ENCODE measurements at regions not wholly inside any gene's neighbourhood (a gene's known extent, or its start where the extent isn't known, plus 50 kb on each side); places are given as distances from the start of the nearest gene placed in this dataset.
"Not testable (repeated sequence)": the region's sequence is repeated elsewhere in the genome, so short reads cannot be mapped to it uniquely, and the experiment has no call there.

DNA sequence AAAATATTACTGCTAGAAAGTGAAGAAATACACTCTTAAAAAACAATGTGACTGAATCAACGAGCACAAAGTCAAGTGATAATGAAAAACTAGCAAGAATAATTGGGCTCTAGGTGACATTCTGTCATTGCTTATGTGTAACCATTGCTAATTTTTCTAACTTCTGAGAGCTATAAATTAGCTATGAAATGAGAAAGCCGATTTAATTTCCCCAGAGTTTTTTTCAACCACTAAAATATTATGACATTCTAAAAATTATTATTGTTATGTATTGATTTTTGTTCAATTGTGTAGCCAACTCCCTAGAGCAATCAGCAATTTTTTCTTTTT, 458.6 kb upstream of the ATXN8OS start:
- H3K27ac ChIP-seq, result no peak overlapping the region
- H3K27me3 ChIP-seq (replicated peaks), result no peaks in the 10 kb centered on the region
- DNase-seq (ENCODE audit: low read depth in 1 of 2, low spot score in 2 of 2), result no peak
- H3K36me3 ChIP-seq, result no peaks in the 10 kb centered on the region
- H3K4me1 ChIP-seq (replicated peaks), result no peaks in the 10 kb centered on the region
- H3K9me3 ChIP-seq (replicated peaks), result no peaks in the 10 kb centered on the region
- no peak overlapping the region for H3K4me3 ChIP-seq

DNA sequence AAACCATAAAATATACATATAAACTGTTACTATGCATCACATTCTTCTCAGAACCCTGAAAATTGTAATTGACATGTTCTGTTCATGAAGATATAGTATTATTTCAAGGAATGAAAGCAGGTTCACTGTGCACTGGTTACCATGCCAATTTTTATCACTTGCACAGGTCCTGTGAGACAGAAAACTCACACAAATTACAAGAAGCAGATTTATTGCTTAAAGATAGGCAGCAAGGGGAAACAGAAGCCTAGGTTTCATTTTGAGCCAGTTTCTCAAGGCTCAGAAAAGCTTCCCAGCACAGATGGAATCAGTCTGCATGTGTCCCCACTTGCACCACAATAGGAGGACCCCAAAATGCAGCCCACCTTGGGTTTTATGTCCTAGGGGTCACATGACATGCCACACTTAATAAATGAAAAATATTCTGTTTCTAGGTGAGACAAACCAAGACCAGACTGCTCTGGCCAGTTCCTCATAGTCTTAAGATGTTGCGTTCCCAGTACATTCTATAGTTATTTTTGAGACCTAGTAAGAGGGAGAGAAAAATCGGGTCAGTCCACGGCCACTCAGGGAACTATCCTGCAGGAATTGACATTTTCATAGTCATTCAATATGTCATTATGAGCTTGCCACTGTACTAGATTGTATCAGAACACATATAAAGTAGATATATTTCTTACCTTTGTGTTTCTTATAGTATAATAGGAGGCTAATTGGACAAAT, 459.1 kb upstream of the ATXN8OS start:
- H3K27ac ChIP-seq, result no peak overlapping the region
- DNase-seq (ENCODE audit: low read depth in 1 of 2, low spot score in 2 of 2), result no peak
- H3K4me1 ChIP-seq (replicated peaks), result no peaks in the 10 kb centered on the region
- no peaks in the 10 kb centered on the region for H3K36me3 ChIP-seq
- no peak overlapping the region for H3K4me3 ChIP-seq
- no peaks in the 10 kb centered on the region for H3K27me3 ChIP-seq (replicated peaks)
- H3K9me3 ChIP-seq (replicated peaks), result no peaks in the 10 kb centered on the region

DNA sequence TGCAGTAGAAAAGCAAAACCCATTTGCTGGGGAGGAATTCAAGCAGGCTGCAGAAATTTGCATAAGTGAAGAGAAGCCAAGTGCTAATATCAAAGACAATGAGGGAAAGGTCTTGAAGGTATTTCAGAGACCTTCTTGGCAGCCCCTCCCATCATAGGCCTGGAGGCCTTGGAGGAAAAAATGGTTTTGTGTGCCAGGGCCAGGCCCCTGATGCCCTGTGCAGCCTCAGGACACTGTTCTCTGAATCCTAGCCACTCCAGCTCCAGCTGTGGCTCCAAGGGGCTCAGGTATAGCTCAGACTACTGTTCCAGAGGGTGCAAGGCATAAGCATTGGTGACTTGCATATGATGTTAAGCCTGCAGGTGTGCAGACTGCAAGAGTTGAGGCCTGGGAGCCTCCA, 463.2 kb upstream of the ATXN8OS start:
- Histone ChIP-seq H3K9me3 (replicated peaks) (no peaks in the 10 kb centered on the region), H3K27me3 (replicated peaks) (no peaks in the 10 kb centered on the region)

DNA sequence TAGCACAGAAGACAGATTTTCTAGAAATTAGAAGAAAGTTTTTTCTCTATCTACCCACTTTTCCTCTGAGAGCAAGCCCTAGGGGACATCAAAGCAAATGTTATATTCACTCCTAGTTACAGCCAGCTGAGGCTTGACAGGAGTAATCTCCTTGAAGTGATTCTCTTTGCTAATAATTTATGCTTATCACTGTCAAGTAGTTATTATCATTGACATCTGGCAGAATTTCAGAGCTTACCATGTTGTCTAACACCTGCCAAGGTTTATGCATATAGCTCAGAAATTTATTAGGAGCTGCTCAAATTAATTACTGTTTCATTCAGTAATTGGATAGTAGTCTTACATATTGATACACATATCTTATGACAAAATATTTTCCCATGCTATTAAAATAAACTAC, 465.9 kb upstream of the ATXN8OS start:
- H3K27me3 ChIP-seq (replicated peaks), result no peaks in the 10 kb centered on the region
- no peak for DNase-seq (ENCODE audit: low read depth in 1 of 2, low spot score in 2 of 2)

More for the DNA sequence above, 463.2 kb upstream of the ATXN8OS start:
- DNase-seq (ENCODE audit: low read depth in 1 of 2, low spot score in 2 of 2), result no peak
- H3K27ac ChIP-seq, result no peak overlapping the region
- H3K4me1 ChIP-seq (replicated peaks), result no peaks in the 10 kb centered on the region
- no peaks in the 10 kb centered on the region for H3K36me3 ChIP-seq
- H3K4me3 ChIP-seq, result no peak overlapping the region

DNA sequence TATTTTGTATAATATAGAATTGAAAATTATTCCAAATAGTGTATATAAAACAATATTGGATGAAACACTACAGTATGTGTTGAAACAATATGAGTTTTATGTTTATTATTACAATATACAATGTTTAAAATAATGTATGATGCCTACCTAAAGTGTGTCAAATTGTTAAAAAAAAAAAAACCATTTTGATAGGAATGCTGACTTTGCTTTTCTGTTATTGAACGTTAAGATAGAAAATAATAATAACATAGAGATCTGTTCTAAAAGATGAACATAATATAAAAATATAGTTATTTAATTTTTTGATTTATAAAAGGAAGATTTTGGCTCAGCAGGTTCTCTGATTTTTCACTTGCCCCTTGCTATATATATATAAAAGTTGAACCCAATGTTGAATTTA, 474.6 kb upstream of the ATXN8OS start:
- DNase-seq (ENCODE audit: low read depth in 1 of 2, low spot score in 2 of 2), result no peak
- no peak overlapping the region for H3K4me3 ChIP-seq

More for the DNA sequence above, 465.9 kb upstream of the ATXN8OS start:
- Histone ChIP-seq H3K4me1 (replicated peaks) (no peaks in the 10 kb centered on the region), H3K9me3 (replicated peaks) (no peaks in the 10 kb centered on the region; the same call in 1 of the 2 replicates), H3K4me3 (no peak overlapping the region), H3K27ac (no peak overlapping the region), H3K36me3 (no peaks in the 10 kb centered on the region)

DNA sequence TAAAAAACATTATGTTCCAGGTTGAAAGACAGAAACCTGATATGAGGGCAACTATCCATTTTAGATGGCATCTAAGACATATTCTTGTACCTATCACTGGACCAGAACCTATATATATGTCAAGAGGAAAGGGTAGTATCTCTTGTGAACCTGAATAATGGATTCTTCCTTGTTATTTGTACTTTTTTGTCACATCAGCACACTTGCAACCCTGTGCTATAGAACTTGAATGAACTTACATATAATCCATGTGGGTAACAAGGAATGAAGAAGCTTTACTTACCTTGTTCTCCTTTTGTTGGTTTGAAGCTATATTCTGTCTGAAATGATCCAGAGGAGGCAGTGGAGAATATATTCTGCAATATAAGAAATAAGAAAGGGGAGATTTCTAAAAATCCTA, 483.7 kb upstream of the ATXN8OS start:
- Histone ChIP-seq H3K4me3 (no peak overlapping the region), H3K36me3 (no peaks in the 10 kb centered on the region), H3K4me1 (replicated peaks) (no peaks in the 10 kb centered on the region), H3K27ac (no peak overlapping the region), H3K27me3 (replicated peaks) (no peaks in the 10 kb centered on the region), H3K9me3 (replicated peaks) (no peaks in the 10 kb centered on the region)
- DNase-seq (ENCODE audit: low read depth in 1 of 2, low spot score in 2 of 2), result no peak

More for the DNA sequence above, 474.6 kb upstream of the ATXN8OS start:
- Histone ChIP-seq H3K27me3 (replicated peaks) (no peaks in the 10 kb centered on the region), H3K9me3 (replicated peaks) (no peaks in the 10 kb centered on the region), H3K4me1 (replicated peaks) (no peaks in the 10 kb centered on the region), H3K27ac (no peak overlapping the region), H3K36me3 (no peaks in the 10 kb centered on the region)

DNA sequence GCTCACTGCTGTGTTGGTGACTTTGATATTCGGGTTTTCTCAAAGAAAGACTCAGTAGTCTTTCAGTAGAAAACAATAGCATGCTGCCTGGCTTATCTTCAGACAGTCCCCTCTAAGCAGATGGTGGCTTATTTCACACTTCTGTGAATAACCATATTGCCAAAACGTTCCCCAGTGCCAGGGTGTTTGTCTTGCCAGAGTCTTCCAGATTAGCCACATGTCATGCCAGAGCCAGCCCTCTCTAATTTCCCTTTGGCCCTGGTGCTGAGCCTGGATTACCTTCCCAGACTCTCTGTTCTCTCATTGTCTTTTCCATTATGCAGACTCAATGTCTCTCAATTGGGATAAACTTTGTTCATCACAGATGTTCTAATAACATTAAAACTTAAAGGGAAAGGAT, 488.0 kb upstream of the ATXN8OS start:
- Histone ChIP-seq H3K27me3 (replicated peaks) (no peaks in the 10 kb centered on the region), H3K36me3 (no peaks in the 10 kb centered on the region)

DNA sequence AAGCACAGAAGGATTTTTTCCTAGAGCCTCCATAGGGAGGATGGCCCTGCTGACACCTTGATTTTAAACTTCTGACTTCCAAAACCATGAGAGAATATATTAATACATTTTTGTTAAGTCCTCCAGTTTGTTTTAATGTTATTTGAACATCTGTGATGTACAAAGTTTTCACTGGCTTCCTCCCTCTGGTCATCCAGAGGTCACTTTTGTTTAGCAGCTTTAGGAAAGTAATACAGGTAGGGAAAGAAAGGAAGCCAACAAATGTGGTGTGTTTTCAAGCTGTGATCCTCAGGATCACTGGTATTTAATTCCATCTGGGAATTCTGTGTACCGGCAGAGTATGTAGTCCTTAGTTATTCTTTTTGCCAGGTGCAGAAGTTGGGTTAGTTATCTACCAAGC, 488.8 kb upstream of the ATXN8OS start:
- DNase-seq (ENCODE audit: low read depth in 1 of 2, low spot score in 2 of 2), result no peak
- Histone ChIP-seq H3K4me1 (replicated peaks) (no peaks in the 10 kb centered on the region), H3K27me3 (replicated peaks) (no peaks in the 10 kb centered on the region), H3K36me3 (no peaks in the 10 kb centered on the region), H3K4me3 (no peak overlapping the region), H3K9me3 (replicated peaks) (no peaks in the 10 kb centered on the region), H3K27ac (no peak overlapping the region)

More for the DNA sequence above, 488.0 kb upstream of the ATXN8OS start:
- no peak overlapping the region for H3K27ac ChIP-seq
- DNase-seq (ENCODE audit: low read depth in 1 of 2, low spot score in 2 of 2), result no peak
- no peak overlapping the region for H3K4me3 ChIP-seq
- H3K4me1 ChIP-seq (replicated peaks), result no peaks in the 10 kb centered on the region
- H3K9me3 ChIP-seq (replicated peaks), result no peaks in the 10 kb centered on the region

DNA sequence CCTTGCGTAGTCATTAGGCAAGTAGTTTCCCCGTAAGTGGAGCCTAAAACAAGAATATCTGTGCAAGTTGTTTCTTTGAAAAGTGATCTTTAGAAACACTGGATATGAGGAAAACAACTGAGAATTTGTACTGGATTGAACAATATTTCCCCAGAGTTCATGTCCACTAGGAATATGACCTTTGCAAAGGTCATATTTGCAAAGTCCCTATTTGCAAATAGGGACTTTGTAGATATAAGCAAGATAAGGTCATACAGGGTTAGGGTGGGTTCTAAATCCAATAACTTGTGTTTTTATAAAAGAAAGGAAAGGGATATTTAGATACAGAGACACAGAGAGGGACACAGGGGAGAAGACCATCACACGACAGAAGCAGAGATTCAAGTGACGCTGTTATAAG, 489.2 kb upstream of the ATXN8OS start:
- no peak overlapping the region for H3K27ac ChIP-seq
- H3K4me1 ChIP-seq (replicated peaks), result no peaks in the 10 kb centered on the region
- no peaks in the 10 kb centered on the region for H3K36me3 ChIP-seq
- no peaks in the 10 kb centered on the region for H3K9me3 ChIP-seq (replicated peaks)
- H3K4me3 ChIP-seq, result no peak overlapping the region
- DNase-seq (ENCODE audit: low read depth in 1 of 2, low spot score in 2 of 2), result no peak
- no peaks in the 10 kb centered on the region for H3K27me3 ChIP-seq (replicated peaks)

DNA sequence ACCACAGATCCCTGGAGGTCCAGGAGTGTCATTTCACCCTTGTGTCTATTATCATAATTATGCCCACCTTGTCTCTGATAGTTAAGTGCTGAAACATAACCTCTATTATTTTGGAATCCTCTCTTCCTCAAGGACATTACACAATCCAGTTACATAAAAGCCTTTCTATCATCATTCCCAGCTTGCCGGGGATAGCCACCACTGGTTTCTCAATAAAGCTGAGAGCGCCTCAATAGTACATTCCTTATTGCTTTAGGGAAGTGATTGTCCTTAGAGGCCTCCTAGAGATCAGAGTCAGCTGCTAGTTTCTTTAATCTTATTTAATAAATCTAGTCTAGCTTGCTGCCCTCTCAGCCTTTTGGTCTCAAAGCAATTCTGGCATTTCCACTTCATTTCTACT, 490.0 kb upstream of the ATXN8OS start:
- no peak for DNase-seq (ENCODE audit: low read depth in 1 of 2, low spot score in 2 of 2)
- Histone ChIP-seq H3K4me1 (replicated peaks) (no peaks in the 10 kb centered on the region), H3K27me3 (replicated peaks) (no peaks in the 10 kb centered on the region), H3K9me3 (replicated peaks) (no peaks in the 10 kb centered on the region), H3K4me3 (no peak overlapping the region), H3K27ac (no peak overlapping the region), H3K36me3 (no peaks in the 10 kb centered on the region)

DNA sequence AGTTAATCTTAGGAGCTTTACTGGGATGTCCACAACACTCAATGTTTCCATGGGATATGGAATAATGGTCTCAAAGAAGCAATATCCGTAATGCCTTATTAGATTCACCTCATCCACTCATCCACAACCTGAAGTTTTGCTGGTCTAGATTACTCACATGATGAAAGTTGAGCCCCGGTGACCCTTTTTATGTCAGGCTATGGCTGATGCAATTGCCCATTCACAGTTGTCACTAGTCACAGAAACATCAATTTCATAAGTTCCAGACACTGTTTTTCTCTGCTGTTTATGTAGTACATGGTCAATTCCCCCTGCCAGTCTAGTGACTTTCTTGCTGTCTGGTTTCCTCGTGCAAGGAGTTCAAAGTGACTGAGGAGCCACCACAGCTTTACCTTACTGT, 491.2 kb upstream of the ATXN8OS start:
- H3K9me3 ChIP-seq (replicated peaks), result no peaks in the 10 kb centered on the region
- DNase-seq (ENCODE audit: low read depth in 1 of 2, low spot score in 2 of 2), result no peak
- no peaks in the 10 kb centered on the region for H3K4me1 ChIP-seq (replicated peaks)
- H3K4me3 ChIP-seq, result no peak overlapping the region
- no peaks in the 10 kb centered on the region for H3K27me3 ChIP-seq (replicated peaks)
- no peak overlapping the region for H3K27ac ChIP-seq
- H3K36me3 ChIP-seq, result no peaks in the 10 kb centered on the region

DNA sequence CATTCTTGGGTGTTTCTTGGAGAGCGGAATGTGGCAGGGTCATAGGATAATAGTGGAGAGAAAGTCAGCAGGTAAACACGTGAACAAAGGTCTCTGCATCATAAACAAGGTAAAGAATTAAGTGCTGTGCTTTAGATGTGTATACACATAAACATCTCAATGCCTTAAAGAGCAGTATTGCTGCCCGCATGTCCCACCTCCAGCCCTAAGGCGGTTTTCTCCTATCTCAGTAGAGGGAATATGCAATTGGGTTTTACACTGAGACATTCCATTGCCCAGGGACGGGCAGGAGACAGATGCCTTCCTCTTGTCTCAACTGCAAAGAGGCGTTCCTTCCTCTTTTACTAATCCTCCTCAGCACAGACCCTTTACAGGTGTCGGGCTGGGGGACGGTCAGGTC, 492.6 kb upstream of the ATXN8OS start:
- not testable (repeated sequence) for DNase-seq (ENCODE audit: low read depth in 1 of 2, low spot score in 2 of 2); H3K9me3 ChIP-seq (replicated peaks); H3K4me3 ChIP-seq; H3K27me3 ChIP-seq (replicated peaks); H3K36me3 ChIP-seq; H3K27ac ChIP-seq; H3K4me1 ChIP-seq (replicated peaks)

DNA sequence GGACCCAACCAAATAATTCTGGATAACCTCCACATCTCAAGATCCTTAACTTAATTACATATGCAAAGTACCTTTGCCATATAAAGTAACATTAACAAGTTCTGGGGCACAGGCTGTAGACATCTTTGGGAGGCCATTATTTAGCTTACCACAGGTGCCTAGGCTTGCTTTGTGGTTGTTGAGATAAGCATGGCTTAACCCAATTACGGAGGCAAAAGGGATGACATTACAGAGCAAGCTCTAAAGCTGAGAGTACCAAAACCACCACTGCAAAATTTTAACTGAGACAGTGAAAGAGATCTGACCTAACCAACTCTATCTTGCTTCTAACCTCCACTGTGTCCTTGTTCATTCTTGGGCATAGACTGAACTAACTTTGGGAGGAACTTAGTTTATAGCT, 502.9 kb upstream of the ATXN8OS start:
- H3K4me1 ChIP-seq (replicated peaks), result no peaks in the 10 kb centered on the region
- no peak overlapping the region for H3K27ac ChIP-seq

DNA sequence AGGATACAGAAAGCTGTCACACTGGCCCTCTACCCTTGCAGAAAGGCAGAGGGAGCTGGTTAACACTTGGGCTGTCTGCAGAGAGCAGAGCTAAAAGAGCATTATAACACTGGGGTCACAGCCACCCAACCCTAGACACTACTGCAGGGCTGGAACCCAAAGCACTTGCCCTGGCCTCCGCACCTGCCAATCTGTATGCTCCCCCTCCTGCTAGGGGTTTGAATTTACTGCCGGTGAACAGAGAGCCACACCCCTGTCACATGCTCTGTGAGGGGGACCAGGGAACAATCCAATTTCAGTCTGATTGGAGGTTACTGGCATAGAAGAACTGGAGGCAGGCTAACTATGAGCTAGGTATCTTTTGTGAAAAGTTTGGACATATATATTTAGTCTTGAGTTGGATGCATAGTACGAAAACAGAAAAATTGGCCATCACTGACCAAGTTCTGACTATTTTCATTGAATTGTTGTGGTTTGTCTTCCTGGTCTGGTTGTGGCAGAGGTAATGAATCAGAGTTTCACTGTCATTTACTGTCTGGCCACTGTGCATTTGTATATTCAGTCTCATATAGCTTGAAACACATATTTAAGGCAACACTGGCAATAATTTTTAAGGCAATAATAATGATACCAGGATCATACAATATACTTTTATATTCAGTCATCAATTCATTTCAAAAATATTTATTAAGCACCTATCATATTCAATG, 504.3 kb upstream of the ATXN8OS start:
- Histone ChIP-seq H3K36me3 (no peaks in the 10 kb centered on the region), H3K4me1 (replicated peaks) (no peaks in the 10 kb centered on the region), H3K27ac (no peak overlapping the region), H3K27me3 (replicated peaks) (no peaks in the 10 kb centered on the region), H3K4me3 (no peak overlapping the region), H3K9me3 (replicated peaks) (0 out of 2 replicates have a peak, but pooled peaks cover 2% of the 10 kb centered on the region)
- no peak for DNase-seq (ENCODE audit: low read depth in 1 of 2, low spot score in 2 of 2)

More for the DNA sequence above, 502.9 kb upstream of the ATXN8OS start:
- no peak for DNase-seq (ENCODE audit: low read depth in 1 of 2, low spot score in 2 of 2)
- Histone ChIP-seq H3K36me3 (no peaks in the 10 kb centered on the region), H3K4me3 (no peak overlapping the region), H3K9me3 (replicated peaks) (0 out of 2 replicates have a peak, but pooled peaks cover 2% of the 10 kb centered on the region), H3K27me3 (replicated peaks) (no peaks in the 10 kb centered on the region)
